Fibroblast of skin of left biceps (primary cell): ENCODE measurements at regions not wholly inside any gene's neighbourhood (a gene's known extent, or its start where the extent isn't known, plus 50 kb on each side); places are given as distances from the start of the nearest gene placed in this dataset.

ENCODE experiments used
- DNase-seq, 2 experiments: peaks; one replicate each; pipeline ENCODE4 v3.0.0-alpha.2; 2013; ENCODE audit warnings: low read depth in 2 of 2

DNA sequence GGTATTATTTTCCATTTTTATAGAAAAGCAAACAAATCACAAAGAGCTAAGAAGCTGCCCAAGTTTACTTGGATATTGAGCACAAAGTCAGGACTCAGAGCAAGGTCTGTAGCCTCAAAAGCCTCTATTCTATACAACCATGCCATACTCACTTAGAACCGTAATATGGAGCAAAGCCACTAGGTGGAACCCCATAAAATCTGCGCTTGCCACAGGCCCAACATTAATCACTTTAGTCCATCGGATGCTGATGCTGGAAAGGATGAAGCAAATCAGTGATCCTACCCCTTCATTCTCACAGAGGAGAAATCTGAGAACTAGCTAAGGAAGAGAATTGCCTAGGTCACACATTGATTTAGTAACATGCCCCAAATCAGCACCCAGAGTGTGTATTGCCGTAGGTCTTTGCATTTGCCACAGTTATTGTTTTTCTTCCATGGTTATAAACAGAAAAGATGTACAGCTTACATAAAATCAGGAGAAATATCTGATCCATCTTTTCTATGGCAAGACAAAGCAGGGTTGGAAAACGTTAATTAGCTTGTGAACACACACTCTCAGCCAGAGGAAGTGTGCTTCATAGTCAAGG lies 56.7 kb upstream of the RAB38 start:
- peak; percentile 12 for DNase-seq

DNA sequence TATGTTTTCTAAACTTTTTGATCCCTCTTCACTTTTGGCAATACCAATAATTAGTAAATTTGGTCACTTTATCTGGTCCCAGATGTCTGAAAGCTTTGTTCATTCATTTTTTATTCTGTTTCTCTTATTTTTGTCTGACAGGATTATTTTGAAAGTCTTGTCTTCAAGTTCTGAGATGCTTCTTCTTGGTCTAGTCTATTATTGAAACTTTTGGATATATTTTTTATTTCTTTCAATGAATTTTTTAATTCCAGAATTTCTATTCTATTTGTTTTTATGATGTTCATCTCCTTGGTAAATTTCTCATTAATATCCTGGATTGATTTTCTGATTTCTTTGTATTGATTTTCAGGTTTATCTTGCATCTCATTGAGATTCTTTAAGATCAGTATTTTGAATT lies 54.1 kb upstream of the RAB38 start:
- DNase-seq, result no peak
